HepG2 (cell line): ENCODE measurements at regions not wholly inside any gene's neighbourhood (a gene's known extent, or its start where the extent isn't known, plus 50 kb on each side); places are given as distances from the start of the nearest gene placed in this dataset.

ENCODE experiments used
- ATAC-seq: fragments of 200-7000 bp; cut with Tn5 transposase; 3 replicates; pipeline ENCODE4 v1.9.1; 2020; ENCODE audit warnings: mild to moderate bottlenecking, moderate library complexity
- BruUV-seq: library from RNA; stranded (reverse); fragments of 400-500 nt; replicated peaks from 2 replicates; lab custom pipeline; 2021; lab: Mats Ljungman, UMichigan
- CTCF ChIA-PET: fragments of 300-600 bp; formaldehyde crosslinking; extraction: SDS; loops from one replicate; lab custom pipeline; 2021; ENCODE audit warnings: low total read pairs, inconsistent platforms, low intra/inter-chr PET ratio; lab: Yijun Ruan, JAX
- POLR2A ChIA-PET: fragments of 350-600 bp; sonication (Branson Sonifier 250); formaldehyde crosslinking; loops from one replicate; lab custom pipeline; 2020; ENCODE audit warnings: antibody characterized with exemption, inconsistent platforms; lab: Yijun Ruan, JAX
- DNase-seq: peaks from one replicate; pipeline ENCODE4 v3.0.0-alpha.2; 2015; ENCODE audit warnings: low spot score
- FAIRE-seq: peaks from 3 replicates; lab custom pipeline; 2011; peaks lifted over from hg19 to GRCh38; lab: Jason Lieb, UNC
- H2AFZ ChIP-seq: one replicate; pipeline ENCODE4 v1.6.1; 2011; ENCODE audit warnings: low read length, inconsistent platforms
- H3K27ac ChIP-seq: fragments of 300-600 bp; 3 replicates; pipeline ENCODE4 v1.8.0; 2011; ENCODE audit warnings: mixed run types, mild to moderate bottlenecking, mixed read lengths, low read length, inconsistent platforms; ENCODE audit not compliant: insufficient read depth; ENCODE audit errors: extremely low read length
- H3K27me3 ChIP-seq, 2 experiments: fragments of 200-600 bp in 1 of 2; 2 replicates in 1 of 2; 3 replicates in 1 of 2; pipeline versions ENCODE4 v1.6.0 to v1.8.0; 2011; ENCODE audit warnings: low read length in 2 of 2, mild to moderate bottlenecking in 2 of 2, moderate library complexity in 2 of 2, inconsistent platforms in 1 of 2; ENCODE audit not compliant: insufficient read depth in 2 of 2, control insufficient read depth in 1 of 2
- H3K36me3 ChIP-seq, 2 experiments: fragments of 200-600 bp in 1 of 2; replicated peaks in 1 of 2; 2 replicates in 1 of 2; 3 replicates in 1 of 2; pipeline versions ENCODE4 v1.5.1 to v1.8.0; 2011; ENCODE audit warnings: low read length in 2 of 2, inconsistent platforms in 1 of 2; ENCODE audit not compliant: insufficient read depth in 2 of 2, control insufficient read depth in 1 of 2
- H3K4me1 ChIP-seq: 2 replicates; pipeline ENCODE4 v1.5.1; 2012; ENCODE audit warnings: low read length, inconsistent platforms; ENCODE audit not compliant: insufficient read depth
- H3K4me2 ChIP-seq: 2 replicates; pipeline ENCODE4 v1.6.0; 2011; ENCODE audit warnings: low read depth, low read length, inconsistent platforms
- H3K4me3 ChIP-seq, 3 experiments: fragments of 200-600 bp in 1 of 3; sonication (generic), shearing (Covaris generic) in 1 of 3; replicated peaks in 1 of 3; 2 replicates each; pipeline ENCODE4 v1.5.1; 2011 to 2016; ENCODE audit warnings: low read length in 3 of 3, inconsistent platforms in 2 of 3, low read depth in 2 of 3, mild to moderate bottlenecking in 2 of 3, control low read depth in 1 of 3, mixed read lengths in 1 of 3; ENCODE audit not compliant: insufficient read depth in 1 of 3
- H3K79me2 ChIP-seq: one replicate; pipeline ENCODE4 v1.6.1; 2011; ENCODE audit warnings: low read length, inconsistent platforms; ENCODE audit not compliant: insufficient read depth
- H3K9ac ChIP-seq: 2 replicates; pipeline ENCODE4 v1.6.0; 2011; ENCODE audit warnings: mild to moderate bottlenecking, low read depth, low read length, inconsistent platforms; ENCODE audit not compliant: insufficient read depth
- H3K9me3 ChIP-seq: 2 replicates; pipeline ENCODE4 v1.5.1; 2012; ENCODE audit warnings: mild to moderate bottlenecking, low read length
- H4K20me1 ChIP-seq: 2 replicates; pipeline ENCODE4 v1.6.0; 2011; ENCODE audit warnings: inconsistent platforms, mild to moderate bottlenecking, low read length, moderate library complexity; ENCODE audit not compliant: insufficient read depth
- GTF3A ChIP-seq: sonication (generic); formaldehyde crosslinking; conservative IDR thresholded peaks from 2 replicates; pipeline ENCODE4 v1.4.0; 2020; ENCODE audit warnings: mild to moderate bottlenecking, missing genetic modification reagents
- WGBS: methylation state at CpG from one replicate; pipeline ENCODE4 v1.1.6; 2017; ENCODE audit warnings: low lambda C conversion rate; 5-methylcytosine and 5-hydroxymethylcytosine counted together
- in situ Hi-C: cut with HindIII; loops from 2 replicates; pipeline ENCODE4 v1.10.0; 2017; ENCODE audit warnings: low pct_unique_long_range_greater_than_20kb; ENCODE audit not compliant: extremely low pct_ligation_motif_present
- intact Hi-C: fragments of 100-400 bp; cut with micrococcal nuclease; formaldehyde crosslinking; loops from one replicate; pipeline ENCODE4 v1.10.0; 2022; ENCODE audit not compliant: unreplicated experiment
- TF ChIP-seq, protein P1 (sequence below): conservative IDR thresholded peaks from 2 replicates; pipeline ENCODE4 v1.6.1; 2018; ENCODE audit warnings: missing genetic modification reagents
- TF ChIP-seq, protein P2 (sequence below): sonication (generic); formaldehyde crosslinking; IDR thresholded peaks from 2 replicates; pipeline ENCODE4 v1.4.0; 2020; ENCODE audit warnings: missing genetic modification reagents

DNA sequence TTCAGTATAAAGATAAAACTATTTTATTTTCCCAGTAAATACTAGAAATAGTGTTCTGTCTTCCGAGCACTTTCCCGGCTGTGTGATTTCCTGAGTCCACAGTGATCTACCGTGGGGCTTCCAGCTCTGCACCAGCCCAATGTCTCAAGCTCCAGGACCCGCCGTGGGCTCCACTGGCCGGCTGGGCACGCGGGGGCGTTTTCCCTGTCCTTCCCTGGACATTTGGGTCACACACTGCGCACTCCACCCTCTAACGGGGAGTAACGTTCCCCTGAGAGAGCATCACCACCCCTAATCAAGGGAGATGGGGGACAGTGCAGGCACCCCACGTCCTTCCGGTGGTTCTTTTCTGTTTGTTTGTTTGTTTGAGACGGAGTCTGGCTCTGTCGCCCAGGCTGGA lies 844.6 kb upstream of the FRG1 start:
- H3K4me2 ChIP-seq, result no peak overlapping the region
- H3K27me3 ChIP-seq, result no peaks in the 10 kb centered on the region
- ChIA-PET CTCF (no interaction called here), POLR2A (no interaction called here)
- H3K4me1 ChIP-seq, result no peaks in the 10 kb centered on the region
- no peaks in the 10 kb centered on the region for H3K9me3 ChIP-seq
- 55% methylated on average over 12 of the region's 16 CpGs for WGBS
- no peaks in the 10 kb centered on the region for H3K36me3 ChIP-seq
- FAIRE-seq, result no peak
- no peak overlapping the region for H3K27ac ChIP-seq
- ATAC-seq, result no peak
- TF ChIP-seq, protein P1, sequence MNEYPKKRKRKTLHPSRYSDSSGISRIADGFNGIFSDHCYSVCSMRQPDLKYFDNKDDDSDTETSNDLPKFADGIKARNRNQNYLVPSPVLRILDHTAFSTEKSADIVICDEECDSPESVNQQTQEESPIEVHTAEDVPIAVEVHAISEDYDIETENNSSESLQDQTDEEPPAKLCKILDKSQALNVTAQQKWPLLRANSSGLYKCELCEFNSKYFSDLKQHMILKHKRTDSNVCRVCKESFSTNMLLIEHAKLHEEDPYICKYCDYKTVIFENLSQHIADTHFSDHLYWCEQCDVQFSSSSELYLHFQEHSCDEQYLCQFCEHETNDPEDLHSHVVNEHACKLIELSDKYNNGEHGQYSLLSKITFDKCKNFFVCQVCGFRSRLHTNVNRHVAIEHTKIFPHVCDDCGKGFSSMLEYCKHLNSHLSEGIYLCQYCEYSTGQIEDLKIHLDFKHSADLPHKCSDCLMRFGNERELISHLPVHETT (CRISPR knock-in tag), result no peak
- H3K4me3 ChIP-seq, result no peak overlapping the region
- H4K20me1 ChIP-seq, result no peaks in the 10 kb centered on the region
- intact Hi-C loops, result no loop called here
- no peak overlapping the region for H3K9ac ChIP-seq
- DNase-seq, result no peak
- in situ Hi-C loops, result no loop called here
- BruUV-seq, result no TSS peak
- no peaks in the 10 kb centered on the region for H3K79me2 ChIP-seq
- H2AFZ ChIP-seq, result no peak overlapping the region

DNA sequence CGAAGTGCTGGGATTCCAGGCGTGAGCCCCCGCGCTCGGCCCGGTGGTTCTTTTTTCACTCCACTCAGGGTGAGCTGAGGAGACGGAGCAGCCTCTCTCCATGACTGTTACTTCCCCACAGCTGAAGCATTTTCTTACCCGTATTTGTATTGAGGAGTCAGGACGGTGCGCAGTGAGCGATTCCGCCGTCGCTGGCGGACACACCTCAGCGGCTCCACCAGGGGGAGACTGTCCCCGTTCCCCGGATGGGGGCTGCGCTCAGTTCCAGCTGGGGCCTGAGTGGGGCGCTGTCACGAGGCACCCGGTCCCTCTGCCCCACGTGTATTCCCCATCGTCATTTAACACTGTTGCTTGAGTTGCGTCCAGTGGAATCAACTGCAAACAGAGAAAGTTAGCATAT lies 844.0 kb upstream of the FRG1 start:
- POLR2A ChIA-PET, result no interaction called here
- no peak overlapping the region for H3K9ac ChIP-seq
- no peak overlapping the region for H3K4me3 ChIP-seq
- H3K36me3 ChIP-seq, result no peaks in the 10 kb centered on the region
- intact Hi-C loops, result no loop called here
- no peaks in the 10 kb centered on the region for H4K20me1 ChIP-seq
- TF ChIP-seq, protein P2, sequence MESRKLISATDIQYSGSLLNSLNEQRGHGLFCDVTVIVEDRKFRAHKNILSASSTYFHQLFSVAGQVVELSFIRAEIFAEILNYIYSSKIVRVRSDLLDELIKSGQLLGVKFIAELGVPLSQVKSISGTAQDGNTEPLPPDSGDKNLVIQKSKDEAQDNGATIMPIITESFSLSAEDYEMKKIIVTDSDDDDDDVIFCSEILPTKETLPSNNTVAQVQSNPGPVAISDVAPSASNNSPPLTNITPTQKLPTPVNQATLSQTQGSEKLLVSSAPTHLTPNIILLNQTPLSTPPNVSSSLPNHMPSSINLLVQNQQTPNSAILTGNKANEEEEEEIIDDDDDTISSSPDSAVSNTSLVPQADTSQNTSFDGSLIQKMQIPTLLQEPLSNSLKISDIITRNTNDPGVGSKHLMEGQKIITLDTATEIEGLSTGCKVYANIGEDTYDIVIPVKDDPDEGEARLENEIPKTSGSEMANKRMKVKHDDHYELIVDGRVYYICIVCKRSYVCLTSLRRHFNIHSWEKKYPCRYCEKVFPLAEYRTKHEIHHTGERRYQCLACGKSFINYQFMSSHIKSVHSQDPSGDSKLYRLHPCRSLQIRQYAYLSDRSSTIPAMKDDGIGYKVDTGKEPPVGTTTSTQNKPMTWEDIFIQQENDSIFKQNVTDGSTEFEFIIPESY (CRISPR knock-in tag), result peak; percentile 91
- TF ChIP-seq GTF3A (CRISPR knock-in tag), result no peak
- BruUV-seq, result no TSS peak
- no peaks in the 10 kb centered on the region for H3K4me1 ChIP-seq
- no peaks in the 10 kb centered on the region for H3K79me2 ChIP-seq
- ATAC-seq, result no peak
- no peaks in the 10 kb centered on the region for H3K9me3 ChIP-seq
- H3K27ac ChIP-seq, result no peak overlapping the region
- H2AFZ ChIP-seq, result no peak overlapping the region
- CTCF ChIA-PET, result no interaction called here
- DNase-seq, result no peak
- in situ Hi-C loops, result no loop called here
- H3K27me3 ChIP-seq, result no peaks in the 10 kb centered on the region
- no peak for FAIRE-seq
- H3K4me2 ChIP-seq, result no peak overlapping the region
- 72% methylated on average over 25 of the region's 25 CpGs for WGBS
